Esophagus squamous epithelium (tissue), 4 donors: ENCODE measurements at regions not wholly inside any gene's neighbourhood (a gene's known extent, or its start where the extent isn't known, plus 50 kb on each side); places are given as distances from the start of the nearest gene placed in this dataset.

Experiments used
- CTCF ChIP-seq, 6 experiments: fragments of 450-650 bp in 4 of 6; fragments of 200-600 bp in 2 of 6; sonication (generic) in 2 of 6; IDR thresholded peaks; one replicate each; pipeline ENCODE4 v1.5.1; 2016 to 2019; ENCODE audit warnings: antibody characterized with exemption in 6 of 6, mild to moderate bottlenecking in 4 of 6, moderate library complexity in 4 of 6
- POLR2A ChIP-seq, 4 donors: fragments of 450-650 bp; IDR thresholded peaks; one replicate each; pipeline ENCODE4 v1.6.1; 2017; ENCODE audit warnings: antibody characterized with exemption in 4 of 4, mild to moderate bottlenecking in 4 of 4, moderate library complexity in 3 of 4

DNA sequence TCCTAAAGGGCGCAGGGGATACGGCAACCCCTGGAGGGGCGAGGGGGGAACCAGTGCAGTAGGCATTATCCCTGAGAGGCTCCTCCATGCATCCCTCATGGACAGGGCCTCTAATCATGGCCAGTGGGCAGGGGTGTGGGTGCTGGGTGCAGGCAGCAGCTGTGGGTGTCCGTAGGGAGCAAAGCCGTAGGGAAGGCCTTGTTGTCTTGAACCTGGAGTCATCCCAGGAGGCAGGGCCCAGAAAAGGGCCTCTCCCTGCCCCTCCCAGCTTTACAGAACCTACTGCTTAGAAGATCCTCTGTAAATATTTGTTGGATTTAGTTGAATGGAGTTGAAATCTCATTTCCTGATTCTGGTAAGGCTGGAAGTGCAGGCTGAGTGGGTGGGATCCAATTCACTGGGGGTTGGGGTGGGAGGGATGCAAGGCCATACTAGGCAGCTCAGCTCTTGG lies 207.0 kb upstream of the HAAO start:
- TF ChIP-seq CTCF (IDR thresholded peaks at IDR 0.05) (no peak), POLR2A (IDR thresholded peaks at IDR 0.05) (no peak)
